GM12865 (cell line): ENCODE measurements at regions not wholly inside any gene's neighbourhood (a gene's known extent, or its start where the extent isn't known, plus 50 kb on each side); places are given as distances from the start of the nearest gene placed in this dataset.

Experiments
- DNase-seq: peaks from one replicate; pipeline ENCODE4 v3.0.0; 2010; ENCODE audit warnings: low read depth
- H3K4me3 ChIP-seq: 2 replicates; pipeline ENCODE4 v1.5.1; 2011; ENCODE audit warnings: mild to moderate bottlenecking, low read depth, low read length, control low read depth
- CTCF ChIP-seq: IDR thresholded peaks from 2 replicates; pipeline ENCODE4 v1.5.1; 2011; ENCODE audit warnings: low read length, control low read depth, low read depth, inconsistent platforms; ENCODE audit not compliant: insufficient read depth; ENCODE audit errors: missing control alignments

- TF ChIP-seq CTCF: no peak
- H3K4me3 ChIP-seq: no peak overlapping the region
- no peak for DNase-seq
Observed at GRCh38 chr6:148042536-148042935, 300.1 kb upstream of the SASH1 start.

- no peak for TF ChIP-seq CTCF
- no peak for DNase-seq
Observed at GRCh38 chr6:148044261-148044751, 298.3 kb upstream of the SASH1 start.

GRCh38 chr6:148044921-148045320 lies 297.7 kb upstream of the SASH1 start:
- DNase-seq: no peak
- TF ChIP-seq CTCF: no peak
- no peak overlapping the region for H3K4me3 ChIP-seq

More at GRCh38 chr6:148044261-148044751, 298.3 kb upstream of the SASH1 start:
- no peak overlapping the region for H3K4me3 ChIP-seq

- H3K4me3 ChIP-seq: no peak overlapping the region
- TF ChIP-seq CTCF: no peak
- no peak for DNase-seq
Observed at GRCh38 chr6:148053209-148053608, 289.4 kb upstream of the SASH1 start.

- DNase-seq: no peak
- no peak for TF ChIP-seq CTCF
- no peak overlapping the region for H3K4me3 ChIP-seq
Observed at GRCh38 chr6:148053796-148054195, 288.8 kb upstream of the SASH1 start.

- H3K4me3 ChIP-seq: no peak overlapping the region
- no peak for DNase-seq
- TF ChIP-seq CTCF: no peak
Observed at GRCh38 chr6:148054219-148054618, 288.4 kb upstream of the SASH1 start.

- TF ChIP-seq CTCF: no peak
- DNase-seq: no peak
- H3K4me3 ChIP-seq: no peak overlapping the region
Observed at GRCh38 chr6:148055419-148055818, 287.2 kb upstream of the SASH1 start.
